A673 (cell line): ENCODE measurements at regions not wholly inside any gene's neighbourhood (a gene's known extent, or its start where the extent isn't known, plus 50 kb on each side); places are given as distances from the start of the nearest gene placed in this dataset.

ENCODE experiments used
- EZH2 ChIP-seq: fragments of 200-600 bp; sonication (generic); IDR thresholded peaks from 2 replicates; pipeline ENCODE4 v1.6.1; 2017; ENCODE audit warnings: borderline replicate concordance, low read depth, mild to moderate bottlenecking, mixed read lengths, antibody characterized with exemption, low read length; ENCODE audit not compliant: poor library complexity, severe bottlenecking
- TF ChIP-seq, protein P1 (sequence below): fragments of 300-800, 200-600 bp; sonication (generic); conservative IDR thresholded peaks from 2 replicates; pipeline ENCODE4 v1.5.1; 2017; ENCODE audit warnings: low read depth, mild to moderate bottlenecking, antibody characterized with exemption, low read length, moderate library complexity, mixed read lengths

DNA sequence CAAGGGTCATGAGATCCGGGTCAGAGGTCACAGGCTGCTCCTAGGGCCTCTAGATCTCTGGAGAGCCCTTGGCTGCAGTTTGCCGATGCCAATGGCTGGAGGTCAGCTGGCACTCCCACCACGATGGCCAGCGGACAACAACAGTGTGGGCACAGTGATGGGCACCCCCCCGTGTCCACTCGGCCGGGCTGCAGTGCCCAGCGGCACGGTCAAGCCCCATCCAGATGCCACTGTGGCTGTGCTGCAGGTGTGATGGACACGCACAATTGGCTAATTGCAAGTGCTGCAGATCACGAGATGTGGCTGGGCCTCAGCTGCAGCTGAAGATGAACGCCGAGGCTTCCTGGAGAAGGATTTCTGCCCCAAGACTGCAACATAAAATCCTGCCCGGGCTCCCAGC lies 80.7 kb downstream of the PDGFA start:
- TF ChIP-seq, protein P1, sequence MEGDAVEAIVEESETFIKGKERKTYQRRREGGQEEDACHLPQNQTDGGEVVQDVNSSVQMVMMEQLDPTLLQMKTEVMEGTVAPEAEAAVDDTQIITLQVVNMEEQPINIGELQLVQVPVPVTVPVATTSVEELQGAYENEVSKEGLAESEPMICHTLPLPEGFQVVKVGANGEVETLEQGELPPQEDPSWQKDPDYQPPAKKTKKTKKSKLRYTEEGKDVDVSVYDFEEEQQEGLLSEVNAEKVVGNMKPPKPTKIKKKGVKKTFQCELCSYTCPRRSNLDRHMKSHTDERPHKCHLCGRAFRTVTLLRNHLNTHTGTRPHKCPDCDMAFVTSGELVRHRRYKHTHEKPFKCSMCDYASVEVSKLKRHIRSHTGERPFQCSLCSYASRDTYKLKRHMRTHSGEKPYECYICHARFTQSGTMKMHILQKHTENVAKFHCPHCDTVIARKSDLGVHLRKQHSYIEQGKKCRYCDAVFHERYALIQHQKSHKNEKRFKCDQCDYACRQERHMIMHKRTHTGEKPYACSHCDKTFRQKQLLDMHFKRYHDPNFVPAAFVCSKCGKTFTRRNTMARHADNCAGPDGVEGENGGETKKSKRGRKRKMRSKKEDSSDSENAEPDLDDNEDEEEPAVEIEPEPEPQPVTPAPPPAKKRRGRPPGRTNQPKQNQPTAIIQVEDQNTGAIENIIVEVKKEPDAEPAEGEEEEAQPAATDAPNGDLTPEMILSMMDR: no peak
- TF ChIP-seq EZH2: no peak
